Spleen (tissue), 7 donors: ENCODE measurements at regions not wholly inside any gene's neighbourhood (a gene's known extent, or its start where the extent isn't known, plus 50 kb on each side); places are given as distances from the start of the nearest gene placed in this dataset.

Source experiments
- POLR2A ChIP-seq, 3 donors: fragments of 450-650 bp; IDR thresholded peaks; one replicate each; pipeline ENCODE4 v1.5.1; 2017; ENCODE audit warnings: antibody characterized with exemption in 3 of 3, mild to moderate bottlenecking in 1 of 3
- POLR2AphosphoS5 ChIP-seq, 3 donors: sonication (generic); formaldehyde crosslinking; IDR thresholded peaks; one replicate each; pipeline ENCODE4 v1.5.1; 2017; ENCODE audit warnings: antibody characterized with exemption in 3 of 3
- TF ChIP-seq, protein P1 (sequence below), 11 experiments: fragments of 200-600 bp in 7 of 11; fragments of 450-650 bp in 4 of 11; sonication (generic) in 4 of 11; IDR thresholded peaks in 8 of 11; conservative IDR thresholded peaks in 3 of 11; 1 replicate in 7 of 11; 2 replicates in 4 of 11; pipeline versions ENCODE4 v1.4.0 to v1.8.0; 2016 to 2021; ENCODE audit warnings: antibody characterized with exemption in 11 of 11, inconsistent platforms in 4 of 11, mild to moderate bottlenecking in 1 of 11
- donor health status: DM: no; HTN: no; CAD: no; lungs with moderate emphysema.
- donor health status: DM: no; HTN: no; CAD: no.
- donor health status: DM: no; HTN: no; CAD: no.

GRCh38 chr18:10054366-10054765, 140.6 kb downstream of the VAPA start:
- TF ChIP-seq, protein P1, sequence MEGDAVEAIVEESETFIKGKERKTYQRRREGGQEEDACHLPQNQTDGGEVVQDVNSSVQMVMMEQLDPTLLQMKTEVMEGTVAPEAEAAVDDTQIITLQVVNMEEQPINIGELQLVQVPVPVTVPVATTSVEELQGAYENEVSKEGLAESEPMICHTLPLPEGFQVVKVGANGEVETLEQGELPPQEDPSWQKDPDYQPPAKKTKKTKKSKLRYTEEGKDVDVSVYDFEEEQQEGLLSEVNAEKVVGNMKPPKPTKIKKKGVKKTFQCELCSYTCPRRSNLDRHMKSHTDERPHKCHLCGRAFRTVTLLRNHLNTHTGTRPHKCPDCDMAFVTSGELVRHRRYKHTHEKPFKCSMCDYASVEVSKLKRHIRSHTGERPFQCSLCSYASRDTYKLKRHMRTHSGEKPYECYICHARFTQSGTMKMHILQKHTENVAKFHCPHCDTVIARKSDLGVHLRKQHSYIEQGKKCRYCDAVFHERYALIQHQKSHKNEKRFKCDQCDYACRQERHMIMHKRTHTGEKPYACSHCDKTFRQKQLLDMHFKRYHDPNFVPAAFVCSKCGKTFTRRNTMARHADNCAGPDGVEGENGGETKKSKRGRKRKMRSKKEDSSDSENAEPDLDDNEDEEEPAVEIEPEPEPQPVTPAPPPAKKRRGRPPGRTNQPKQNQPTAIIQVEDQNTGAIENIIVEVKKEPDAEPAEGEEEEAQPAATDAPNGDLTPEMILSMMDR (IDR thresholded peaks at IDR 0.05 in 8 of 11, conservative IDR thresholded peaks at IDR 0.05 in 3 of 11) = no peak
- TF ChIP-seq POLR2A (IDR thresholded peaks at IDR 0.05) = no peak
- TF ChIP-seq POLR2AphosphoS5 (IDR thresholded peaks at IDR 0.05) = no peak
